ENCODE measurements at regions not wholly inside any gene's neighbourhood (a gene's known extent, or its start where the extent isn't known, plus 50 kb on each side); places are given as distances from the start of the nearest gene placed in this dataset.

GRCh38 chr15:96435841-96436240 is 105.3 kb downstream of the NR2F2 start:
- H3K9me3 ChIP-seq: no peaks in the 10 kb centered on the region
- DNase-seq: no peak
- H3K4me1 ChIP-seq: no peaks in the 10 kb centered on the region
- TF ChIP-seq CTCF (IDR thresholded peaks at IDR 0.05): no peak
- no peak for TF ChIP-seq POLR2A (IDR thresholded peaks at IDR 0.05)
- intact Hi-C loops (cut with DNase I): no loop called here
- no peak overlapping the region for H3K4me3 ChIP-seq (replicated peaks in 1 of 3)
- no peaks in the 10 kb centered on the region for H3K27me3 ChIP-seq
- WGBS, 2 donors: 91 to 98% methylated on average over 3 of the region's 3 CpGs
- no peaks in the 10 kb centered on the region for H3K36me3 ChIP-seq
- no peak overlapping the region for H3K27ac ChIP-seq

DNA sequence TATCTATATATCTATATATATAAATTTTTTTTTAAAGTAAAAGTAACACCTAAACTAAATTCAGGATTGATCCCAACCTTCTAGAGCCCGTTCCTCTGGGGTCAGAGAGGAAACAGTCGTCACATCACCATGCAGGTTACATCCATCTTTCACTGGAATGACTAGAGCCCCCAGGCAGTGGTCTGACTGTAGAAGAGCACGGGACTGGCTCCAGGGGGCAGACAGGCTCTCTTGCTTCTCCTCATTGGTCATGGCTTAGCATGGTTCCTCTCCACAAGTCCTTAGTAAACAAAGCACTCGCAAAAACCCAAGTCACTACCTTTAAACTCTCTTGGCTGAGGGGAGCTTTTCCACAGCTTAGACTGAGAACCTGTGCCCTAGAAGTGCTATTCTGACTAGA is 110.5 kb downstream of the NR2F2 start:
- TF ChIP-seq POLR2A (IDR thresholded peaks at IDR 0.05) (no peak), CTCF (IDR thresholded peaks at IDR 0.05) (no peak)
- Histone ChIP-seq H3K4me3 (replicated peaks in 1 of 3) (no peak overlapping the region), H3K9me3 (no peaks in the 10 kb centered on the region), H3K27ac (no peak overlapping the region), H3K4me1 (no peaks in the 10 kb centered on the region), H3K27me3 (no peaks in the 10 kb centered on the region), H3K36me3 (no peaks in the 10 kb centered on the region)
- no peak for DNase-seq
- 73 to 75% methylated on average over 4 of the region's 4 CpGs for WGBS, 2 donors
- intact Hi-C loops (cut with DNase I): no loop called here

- WGBS, 2 donors: 90 to 93% methylated on average over 18 of the region's 18 CpGs
- no peak overlapping the region for H3K4me3 ChIP-seq (replicated peaks in 1 of 3)
- no peaks in the 10 kb centered on the region for H3K27me3 ChIP-seq
- no peaks in the 10 kb centered on the region for H3K36me3 ChIP-seq
- TF ChIP-seq CTCF (IDR thresholded peaks at IDR 0.05) (no peak), POLR2A (IDR thresholded peaks at IDR 0.05) (no peak)
- H3K4me1 ChIP-seq: no peaks in the 10 kb centered on the region
- intact Hi-C loops (cut with DNase I): no loop called here
- H3K9me3 ChIP-seq: no peaks in the 10 kb centered on the region
- DNase-seq: no peak
- H3K27ac ChIP-seq: no peak overlapping the region
Observed at GRCh38 chr15:96442076-96442475, 111.6 kb downstream of the NR2F2 start.

DNA sequence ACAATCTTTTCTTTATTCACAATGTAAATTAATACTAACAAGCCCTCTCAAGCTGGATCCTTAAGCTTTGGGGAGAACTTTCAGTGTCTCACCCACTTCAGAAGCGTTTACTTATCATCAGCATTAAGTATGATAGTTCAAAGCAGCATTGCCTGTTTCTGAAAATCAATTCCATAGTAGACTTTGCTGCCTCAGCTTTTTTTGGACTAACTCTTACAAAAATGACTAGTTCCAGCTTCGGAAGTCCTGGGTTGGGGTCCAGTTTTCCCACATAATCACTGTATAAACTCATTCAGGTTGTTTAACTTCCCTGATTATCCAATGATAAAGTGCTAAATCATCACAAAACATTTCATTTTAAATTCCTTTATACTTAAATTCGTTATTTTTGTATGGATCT is 114.4 kb downstream of the NR2F2 start:
- intact Hi-C loops (cut with DNase I): no loop called here
- Histone ChIP-seq H3K27me3 (no peaks in the 10 kb centered on the region), H3K27ac (no peak overlapping the region), H3K4me3 (replicated peaks in 1 of 3) (no peak overlapping the region), H3K36me3 (no peaks in the 10 kb centered on the region), H3K9me3 (no peaks in the 10 kb centered on the region), H3K4me1 (no peaks in the 10 kb centered on the region)
- DNase-seq: no peak
- WGBS, 2 donors: 52 to 57% methylated on average over 3 of the region's 3 CpGs
- TF ChIP-seq CTCF (IDR thresholded peaks at IDR 0.05) (no peak), POLR2A (IDR thresholded peaks at IDR 0.05) (no peak)

DNA sequence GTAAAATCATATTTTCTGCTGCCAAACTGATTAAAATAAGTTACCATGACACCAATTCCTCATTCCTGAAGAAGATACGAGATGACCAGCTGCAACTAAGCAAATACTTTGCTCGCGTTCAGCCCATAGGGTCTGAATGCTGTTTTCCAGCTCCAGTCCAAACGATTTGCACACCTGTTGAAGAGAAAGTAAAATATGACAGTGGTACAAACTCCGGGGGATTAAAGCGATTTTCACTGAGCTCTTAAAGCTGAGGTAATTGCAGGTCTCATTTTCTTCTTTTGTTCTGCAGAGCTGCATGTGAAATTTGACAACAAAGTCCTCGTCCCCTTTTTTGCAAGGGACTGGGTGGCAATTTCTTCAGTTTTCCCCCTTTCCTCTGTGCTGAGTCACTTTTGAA is 118.4 kb downstream of the NR2F2 start:
- no peaks in the 10 kb centered on the region for H3K27me3 ChIP-seq
- intact Hi-C loops (cut with DNase I): no loop called here
- H3K36me3 ChIP-seq: no peaks in the 10 kb centered on the region
- DNase-seq: no peak
- no peak overlapping the region for H3K4me3 ChIP-seq (replicated peaks in 1 of 3)
- 70 to 73% methylated on average over 7 of the region's 7 CpGs for WGBS, 2 donors
- no peaks in the 10 kb centered on the region for H3K4me1 ChIP-seq
- H3K9me3 ChIP-seq: no peaks in the 10 kb centered on the region
- no peak overlapping the region for H3K27ac ChIP-seq
- TF ChIP-seq POLR2A (IDR thresholded peaks at IDR 0.05) (no peak), CTCF (IDR thresholded peaks at IDR 0.05) (no peak)

All from thyroid gland (tissue), 4 donors.